ENCODE measurements at regions not wholly inside any gene's neighbourhood (a gene's known extent, or its start where the extent isn't known, plus 50 kb on each side); places are given as distances from the start of the nearest gene placed in this dataset.

DNA sequence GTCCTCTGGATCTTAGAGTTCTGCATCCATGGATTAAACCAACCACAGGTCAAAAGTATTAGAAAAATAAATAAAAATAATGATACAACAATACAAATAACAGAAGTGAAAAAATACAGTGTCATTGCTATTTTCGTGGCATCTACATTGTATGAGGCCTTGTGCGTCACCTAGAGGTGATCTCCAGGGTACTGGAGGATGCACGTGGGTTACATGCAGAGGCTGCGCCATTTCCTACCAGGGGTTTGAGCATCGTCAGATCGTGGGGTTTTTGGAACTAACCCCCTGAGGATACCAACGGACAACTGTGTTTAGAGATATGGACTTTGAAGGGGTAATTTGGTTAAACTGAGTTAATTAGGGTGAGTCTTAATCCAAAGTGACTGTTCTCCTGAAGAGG is 224.7 kb downstream of the ENGASE start:
- TF ChIP-seq EZH2 (IDR thresholded peaks at IDR 0.05; ENCODE audit: insufficient read depth, poor library complexity, severe bottlenecking) (no peak), EZH2phosphoT487 (IDR thresholded peaks at IDR 0.05; ENCODE audit: insufficient read depth, low read depth) (no peak)

Measured in GM23248 (cell line).